Mucosa of gallbladder (tissue), 1 donor: ENCODE measurements at regions not wholly inside any gene's neighbourhood (a gene's known extent, or its start where the extent isn't known, plus 50 kb on each side); places are given as distances from the start of the nearest gene placed in this dataset.

Source experiments
- DNase-seq: peaks from one replicate; pipeline ENCODE4 v3.0.0-alpha.2; 2020; ENCODE audit warnings: low spot score
- donor health status: DM: no; HTN: no; CAD: no.

DNA sequence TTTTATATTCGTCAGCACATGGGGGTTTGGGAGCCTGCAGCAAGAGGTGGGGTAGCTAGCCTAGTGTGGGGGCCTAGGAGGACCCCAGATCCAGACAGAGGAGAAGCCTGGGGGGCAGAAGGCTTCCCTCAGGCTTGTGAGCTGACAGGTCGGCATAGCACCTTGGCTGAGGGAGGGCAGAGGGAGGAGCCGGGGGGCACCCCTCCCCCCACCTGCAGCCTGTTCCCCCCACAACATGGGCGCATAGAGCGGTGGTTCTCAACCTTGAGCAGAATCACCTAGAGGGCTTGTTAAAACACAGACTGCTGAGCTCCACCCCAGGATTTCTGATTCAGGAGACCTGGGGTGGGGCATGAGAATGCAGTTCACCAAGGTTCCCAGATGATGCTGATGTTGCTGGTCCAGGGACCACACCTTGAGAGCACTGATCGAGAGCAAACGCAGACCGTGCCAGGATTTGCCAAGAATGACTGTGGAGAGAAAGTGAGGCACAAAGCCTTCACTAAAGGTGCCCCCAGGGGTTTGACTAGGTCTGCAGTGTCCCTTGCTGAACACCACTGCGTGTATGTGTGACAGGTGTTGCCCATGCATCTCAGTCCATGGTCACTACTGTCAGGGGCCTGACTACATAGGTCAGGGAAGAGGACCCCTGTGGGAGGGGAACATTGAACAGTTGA lies 163.3 kb downstream of the MACROH2A1 start:
- DNase-seq: no peak

DNA sequence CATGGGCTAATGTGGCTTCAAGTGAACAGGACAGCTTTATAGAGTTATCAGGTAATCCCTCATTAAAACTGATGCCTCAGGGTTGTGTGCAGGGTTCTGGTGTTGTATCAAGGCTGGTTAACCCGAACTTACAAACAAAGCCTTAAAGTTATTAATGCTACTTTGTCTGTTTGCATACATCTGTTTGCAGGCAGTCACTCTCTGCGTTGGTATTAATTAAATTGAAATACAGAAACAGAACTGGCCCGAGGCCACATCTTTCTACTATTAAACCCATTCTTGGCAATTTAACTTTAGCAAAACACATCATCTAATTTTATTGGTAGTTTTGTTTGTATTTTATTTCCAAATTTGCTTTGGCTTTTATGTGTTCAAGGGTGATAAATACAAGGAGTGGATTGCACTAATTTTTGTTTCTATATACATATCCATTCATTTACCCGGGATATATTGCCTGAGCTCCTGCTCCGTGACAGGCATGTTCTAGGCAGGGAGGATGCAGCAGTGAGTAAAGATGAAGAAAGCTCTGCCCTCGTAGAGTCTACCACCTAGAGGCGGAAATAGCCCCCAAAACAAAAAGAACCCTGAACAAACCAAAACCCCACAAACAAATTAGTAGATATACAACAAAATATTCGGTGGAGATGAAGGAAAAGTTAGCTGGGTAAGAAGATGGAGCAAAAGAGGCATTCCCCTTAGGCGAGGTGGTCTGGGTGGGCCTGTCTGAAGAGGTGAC lies 164.2 kb downstream of the MACROH2A1 start:
- DNase-seq: no peak

- DNase-seq: no peak
Observed at GRCh38 chr5:135234242-135234641, 164.8 kb downstream of the MACROH2A1 start.

DNA sequence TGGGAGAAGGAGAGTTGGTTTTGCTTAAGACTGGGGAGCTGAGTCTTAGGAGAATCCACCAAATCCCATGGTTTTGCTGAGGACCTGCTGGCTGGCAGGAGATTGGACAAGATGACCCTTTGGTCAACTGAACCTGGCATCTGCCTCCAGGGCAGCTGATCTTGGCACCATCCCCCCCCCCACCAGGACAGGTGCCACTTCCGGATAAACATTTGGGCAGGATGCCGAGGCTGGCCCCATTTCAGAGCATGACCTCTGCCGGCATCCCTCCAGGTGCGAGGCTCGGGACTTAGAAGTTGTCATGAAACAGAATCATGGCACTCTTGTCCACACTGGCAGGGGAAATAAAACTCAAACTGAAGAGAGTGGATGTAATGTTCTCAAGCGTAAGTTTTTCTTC lies 165.6 kb downstream of the MACROH2A1 start:
- no peak for DNase-seq

- DNase-seq: no peak
Observed at GRCh38 chr5:135232958-135233357, 166.1 kb downstream of the MACROH2A1 start.

- no peak for DNase-seq
Observed at GRCh38 chr5:135231289-135231688, 167.7 kb downstream of the MACROH2A1 start.

- peak; percentile 45 for DNase-seq
Observed at GRCh38 chr5:135230251-135230925, 168.6 kb downstream of the MACROH2A1 start.

DNA sequence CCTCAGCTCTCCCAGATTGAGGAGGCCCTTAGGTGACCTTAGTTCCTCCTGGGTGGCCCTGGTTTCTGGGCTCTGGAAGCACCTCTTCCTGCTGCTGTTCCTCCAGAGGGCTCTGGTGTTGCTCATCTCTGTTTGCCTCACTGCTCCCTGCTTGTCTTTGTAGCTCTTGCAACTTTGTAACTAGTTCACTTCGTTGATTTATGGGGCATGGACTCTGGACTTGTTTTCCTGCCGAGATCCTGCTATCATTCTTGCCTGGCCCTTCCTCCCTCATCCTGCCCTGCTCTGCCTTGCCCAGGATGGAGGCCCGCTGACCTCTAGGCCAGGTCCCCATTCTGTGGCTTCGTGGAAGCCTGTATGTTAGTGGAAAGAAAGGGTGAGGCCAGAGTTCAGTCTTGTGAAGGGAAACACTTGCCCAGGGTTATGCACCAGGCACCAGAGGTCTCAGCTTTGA lies 169.3 kb downstream of the MACROH2A1 start:
- DNase-seq: no peak

GRCh38 chr5:135229122-135229521 lies 169.9 kb downstream of the MACROH2A1 start:
- DNase-seq: no peak

DNA sequence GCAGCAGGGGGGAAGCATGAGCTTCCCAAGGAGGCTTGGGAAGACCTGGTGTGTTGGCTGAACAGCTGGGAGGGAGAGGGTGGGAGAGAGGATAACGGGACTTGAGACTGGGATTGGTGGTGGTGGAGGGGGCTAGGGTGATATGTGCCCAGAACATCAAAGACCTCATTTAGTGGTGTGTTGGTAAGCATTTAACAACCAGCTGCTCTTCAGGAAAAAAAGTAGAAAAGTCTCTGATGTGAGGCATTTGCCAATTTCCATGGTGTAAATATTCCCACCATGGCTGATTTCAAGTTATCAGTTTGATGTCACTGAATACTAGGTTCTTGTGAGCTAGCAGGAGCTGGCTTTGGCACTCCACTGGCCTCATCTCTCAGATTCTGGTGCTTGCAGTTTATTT lies 170.8 kb downstream of the MACROH2A1 start:
- no peak for DNase-seq

GRCh38 chr5:135227064-135228022 lies 171.7 kb downstream of the MACROH2A1 start:
- no peak for DNase-seq

DNA sequence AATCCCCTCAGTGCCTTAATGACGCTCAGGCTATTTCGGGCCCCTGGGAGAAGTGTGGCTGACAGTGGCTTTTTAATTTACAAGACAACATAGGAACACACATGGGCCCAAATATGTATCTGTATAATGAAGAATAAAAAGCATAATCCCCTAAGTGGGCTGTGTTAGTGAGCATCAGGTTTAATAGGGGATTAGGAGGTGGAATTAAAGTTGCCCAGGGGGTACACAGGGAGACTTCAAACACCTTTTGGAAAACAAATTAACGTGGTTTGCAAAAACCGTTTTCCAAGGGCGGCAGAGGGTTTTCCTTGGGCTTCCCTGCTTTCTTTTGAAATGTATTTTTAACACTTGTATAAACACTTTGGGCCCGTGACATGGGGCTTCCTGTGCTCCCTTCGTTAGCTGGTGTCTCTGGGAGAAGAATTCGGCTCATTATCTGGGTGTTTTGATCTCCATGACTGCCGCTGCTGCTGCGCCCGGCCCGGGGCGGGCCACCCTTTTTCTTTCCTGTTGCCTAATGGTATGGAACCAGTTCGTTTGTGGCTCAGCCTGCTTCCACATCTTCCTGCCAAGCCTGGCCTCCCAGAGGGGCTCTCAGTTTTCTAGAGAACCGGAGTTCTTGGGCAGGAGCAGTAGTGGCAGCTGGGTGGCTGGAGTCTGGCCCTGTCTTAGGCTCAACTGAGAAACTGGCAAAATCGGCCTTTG lies 173.0 kb downstream of the MACROH2A1 start:
- DNase-seq: no peak

DNA sequence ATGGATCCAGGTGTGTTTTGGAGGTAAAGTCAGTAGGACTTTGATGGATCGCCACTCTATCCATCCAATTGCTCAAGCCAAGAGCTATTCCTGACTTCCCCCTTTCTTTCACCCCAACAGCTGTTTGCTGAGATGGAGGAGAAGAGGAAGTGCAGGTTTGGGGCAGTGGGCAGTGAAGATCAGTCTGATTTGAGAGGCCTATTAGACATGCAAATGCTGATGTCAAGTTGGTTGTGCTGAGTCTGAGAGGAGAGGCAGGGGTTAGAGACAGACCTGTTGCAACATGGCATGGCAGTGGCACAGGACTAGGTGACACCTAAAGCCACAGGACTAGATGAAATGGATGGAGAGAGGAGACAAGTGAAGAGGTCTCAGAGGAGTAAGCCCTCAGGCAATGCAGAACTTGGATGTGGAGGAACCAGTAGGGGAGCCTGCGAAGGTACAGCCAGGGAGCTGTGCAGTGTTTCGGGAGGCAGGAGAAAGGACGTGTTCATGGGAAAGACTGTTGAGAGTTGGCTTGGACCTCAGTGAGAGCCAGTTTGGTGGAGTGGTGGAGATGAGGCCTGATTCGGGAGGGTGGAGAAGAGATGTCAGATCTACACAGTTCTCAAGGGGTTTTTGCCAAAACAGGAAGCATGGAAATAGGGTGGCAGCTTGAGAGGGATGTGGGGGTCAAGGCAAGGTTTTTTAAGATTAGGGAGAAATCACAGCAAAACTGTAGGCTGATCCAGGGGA lies 175.0 kb downstream of the MACROH2A1 start:
- DNase-seq: no peak

- DNase-seq: no peak
Observed at GRCh38 chr5:135223404-135223803, 175.6 kb downstream of the MACROH2A1 start.

GRCh38 chr5:135222771-135223170 lies 176.3 kb downstream of the MACROH2A1 start:
- no peak for DNase-seq

- DNase-seq: no peak
Observed at GRCh38 chr5:135222171-135222681, 176.8 kb downstream of the MACROH2A1 start.

DNA sequence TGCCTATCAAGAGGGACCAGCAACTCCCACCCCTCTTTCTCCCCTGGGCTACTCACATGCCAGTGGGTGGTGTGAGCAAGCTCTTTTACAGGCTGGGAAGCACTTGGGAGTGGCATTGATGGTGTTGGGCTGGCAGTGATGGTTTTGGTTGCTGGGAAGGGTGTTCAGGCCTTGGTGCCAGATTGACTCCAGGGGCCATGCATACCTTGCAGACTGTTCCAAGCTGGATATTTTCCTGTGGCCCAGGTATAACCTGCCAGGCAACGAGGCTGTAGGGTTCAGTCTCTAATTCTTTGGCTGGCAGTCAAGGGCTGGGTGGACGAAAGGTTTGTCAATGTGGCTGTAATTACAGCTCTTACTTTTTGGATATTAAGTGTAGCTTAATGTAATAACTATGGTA lies 177.3 kb downstream of the MACROH2A1 start:
- no peak for DNase-seq

- DNase-seq: no peak
Observed at GRCh38 chr5:135221187-135221473, 177.9 kb downstream of the MACROH2A1 start.

- DNase-seq: no peak
Observed at GRCh38 chr5:135220394-135221186, 178.4 kb downstream of the MACROH2A1 start.
